ENCODE measurements at regions not wholly inside any gene's neighbourhood (a gene's known extent, or its start where the extent isn't known, plus 50 kb on each side); places are given as distances from the start of the nearest gene placed in this dataset.

- H3K4me3 ChIP-seq (ENCODE audit: low read depth, low read length) = no peak overlapping the region
- no peak for TF ChIP-seq CTCF (IDR thresholded peaks at IDR 0.05; ENCODE audit: insufficient read depth, low read depth, low read length, missing control alignments)
- no peak for DNase-seq (ENCODE audit: low read depth)
Measured at GRCh38 chr13:65844266-65844841, 1385.8 kb downstream of the PCDH9 start.

GRCh38 chr13:65843314-65843731, 1386.8 kb downstream of the PCDH9 start:
- H3K4me3 ChIP-seq (ENCODE audit: low read depth, low read length) = no peak overlapping the region
- no peak for DNase-seq (ENCODE audit: low read depth)
- no peak for TF ChIP-seq CTCF (IDR thresholded peaks at IDR 0.05; ENCODE audit: insufficient read depth, low read depth, low read length, missing control alignments)

- DNase-seq (ENCODE audit: low read depth) = no peak
- H3K4me3 ChIP-seq (ENCODE audit: low read depth, low read length) = no peak overlapping the region
- no peak for TF ChIP-seq CTCF (IDR thresholded peaks at IDR 0.05; ENCODE audit: insufficient read depth, low read depth, low read length, missing control alignments)
Measured at GRCh38 chr13:65841156-65841555, 1389.0 kb downstream of the PCDH9 start.

GRCh38 chr13:65836066-65836465, 1394.1 kb downstream of the PCDH9 start:
- TF ChIP-seq CTCF (IDR thresholded peaks at IDR 0.05; ENCODE audit: insufficient read depth, low read depth, low read length, missing control alignments) = no peak
- DNase-seq (ENCODE audit: low read depth) = no peak

GRCh38 chr13:65834897-65835296, 1395.2 kb downstream of the PCDH9 start:
- DNase-seq (ENCODE audit: low read depth) = no peak
- H3K4me3 ChIP-seq (ENCODE audit: low read depth, low read length) = no peak overlapping the region
- no peak for TF ChIP-seq CTCF (IDR thresholded peaks at IDR 0.05; ENCODE audit: insufficient read depth, low read depth, low read length, missing control alignments)

More at GRCh38 chr13:65836066-65836465, 1394.1 kb downstream of the PCDH9 start:
- H3K4me3 ChIP-seq (ENCODE audit: low read depth, low read length) = no peak overlapping the region

GRCh38 chr13:65830411-65831205, 1399.5 kb downstream of the PCDH9 start:
- DNase-seq (ENCODE audit: low read depth) = no peak
- TF ChIP-seq CTCF (IDR thresholded peaks at IDR 0.05; ENCODE audit: insufficient read depth, low read depth, low read length, missing control alignments) = no peak
- H3K4me3 ChIP-seq (ENCODE audit: low read depth, low read length) = no peak overlapping the region
